HG03175 (cell line): ENCODE measurements at regions not wholly inside any gene's neighbourhood (a gene's known extent, or its start where the extent isn't known, plus 50 kb on each side); places are given as distances from the start of the nearest gene placed in this dataset.
"Not testable (repeated sequence)": the region's sequence is repeated elsewhere in the genome, so short reads cannot be mapped to it uniquely, and the experiment has no call there.

Source experiments
- ATAC-seq: cut with Tn5 transposase; IDR thresholded peaks from one replicate; pipeline ENCODE4 v1.9.1; 2021; ENCODE audit warnings: mild to moderate bottlenecking, moderate library complexity; ENCODE audit not compliant: unreplicated experiment

- no peak for ATAC-seq
Observed at GRCh38 chr13:104683789-104684188, 1617.6 kb upstream of the SLC10A2 start.

DNA sequence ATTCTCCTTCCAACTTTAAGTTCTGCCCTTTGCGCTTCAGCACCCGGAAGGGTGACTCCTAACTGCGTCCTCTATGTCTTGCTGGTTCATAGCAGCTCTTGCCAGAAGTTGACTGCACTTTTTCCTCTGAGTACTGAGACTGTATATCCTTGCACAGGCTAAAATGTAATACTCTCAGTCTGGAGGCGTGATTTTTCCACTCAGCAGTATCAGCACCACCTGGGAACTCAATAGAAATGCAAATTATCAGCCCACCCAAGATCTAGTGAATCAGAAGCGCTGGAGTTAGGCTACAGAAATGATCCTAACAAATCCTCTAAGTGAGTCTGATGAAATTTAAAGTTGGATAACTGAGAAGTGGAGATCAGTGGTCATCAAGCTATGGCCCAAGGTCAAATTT, 1611.9 kb upstream of the SLC10A2 start:
- ATAC-seq = no peak

GRCh38 chr13:104671901-104672300, 1605.7 kb upstream of the SLC10A2 start:
- no peak for ATAC-seq

GRCh38 chr13:104657196-104657595, 1591.0 kb upstream of the SLC10A2 start:
- no peak for ATAC-seq

- ATAC-seq = no peak
Observed at GRCh38 chr13:104650431-104650830, 1584.2 kb upstream of the SLC10A2 start.

DNA sequence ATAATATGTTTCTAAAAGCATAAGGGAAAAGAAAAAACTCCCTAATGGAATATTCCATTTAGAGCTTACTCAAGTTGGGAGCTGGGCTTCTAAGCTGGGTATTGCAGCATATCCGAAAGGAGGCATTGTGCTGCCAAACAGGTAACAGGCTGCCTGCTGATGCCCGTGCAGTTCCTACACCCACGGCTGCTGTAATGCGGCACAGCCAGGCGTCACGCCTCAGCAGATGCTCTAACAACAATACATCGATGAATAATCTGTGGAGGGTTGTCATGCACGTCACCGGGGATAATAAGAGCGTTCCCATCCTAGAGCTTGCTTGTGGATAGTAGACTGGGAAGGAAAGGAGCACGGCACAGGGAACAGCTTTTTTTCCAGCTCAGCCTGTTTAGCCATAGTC, 1582.1 kb upstream of the SLC10A2 start:
- ATAC-seq = no peak

GRCh38 chr13:104645786-104646185, 1579.6 kb upstream of the SLC10A2 start:
- no peak for ATAC-seq

- no peak for ATAC-seq
Observed at GRCh38 chr13:104641309-104641708, 1575.1 kb upstream of the SLC10A2 start.

- no peak for ATAC-seq
Observed at GRCh38 chr13:104635879-104636278, 1569.7 kb upstream of the SLC10A2 start.

- no peak for ATAC-seq
Observed at GRCh38 chr13:104634016-104634415, 1567.8 kb upstream of the SLC10A2 start.

DNA sequence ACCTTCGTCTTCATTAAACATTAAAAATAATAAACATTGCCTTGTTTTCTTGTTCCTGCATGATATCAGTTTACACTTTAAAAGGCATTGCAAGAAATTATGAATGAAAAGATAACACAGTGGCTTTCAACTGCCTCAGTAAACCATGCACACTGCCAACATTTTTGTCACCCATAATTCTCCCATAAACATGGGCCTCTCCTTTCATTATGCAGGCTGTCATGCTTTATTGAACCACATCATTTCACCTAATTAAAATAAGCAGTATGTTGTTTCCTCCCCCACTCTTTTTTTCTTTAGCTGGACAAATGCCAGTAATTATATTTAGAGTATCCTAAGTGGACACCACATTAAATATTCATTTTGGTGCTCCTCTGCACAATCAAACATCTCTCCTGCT, 1566.5 kb upstream of the SLC10A2 start:
- no peak for ATAC-seq

GRCh38 chr13:104625201-104625600, 1559.0 kb upstream of the SLC10A2 start:
- no peak for ATAC-seq

GRCh38 chr13:104616990-104617389, 1550.8 kb upstream of the SLC10A2 start:
- no peak for ATAC-seq

DNA sequence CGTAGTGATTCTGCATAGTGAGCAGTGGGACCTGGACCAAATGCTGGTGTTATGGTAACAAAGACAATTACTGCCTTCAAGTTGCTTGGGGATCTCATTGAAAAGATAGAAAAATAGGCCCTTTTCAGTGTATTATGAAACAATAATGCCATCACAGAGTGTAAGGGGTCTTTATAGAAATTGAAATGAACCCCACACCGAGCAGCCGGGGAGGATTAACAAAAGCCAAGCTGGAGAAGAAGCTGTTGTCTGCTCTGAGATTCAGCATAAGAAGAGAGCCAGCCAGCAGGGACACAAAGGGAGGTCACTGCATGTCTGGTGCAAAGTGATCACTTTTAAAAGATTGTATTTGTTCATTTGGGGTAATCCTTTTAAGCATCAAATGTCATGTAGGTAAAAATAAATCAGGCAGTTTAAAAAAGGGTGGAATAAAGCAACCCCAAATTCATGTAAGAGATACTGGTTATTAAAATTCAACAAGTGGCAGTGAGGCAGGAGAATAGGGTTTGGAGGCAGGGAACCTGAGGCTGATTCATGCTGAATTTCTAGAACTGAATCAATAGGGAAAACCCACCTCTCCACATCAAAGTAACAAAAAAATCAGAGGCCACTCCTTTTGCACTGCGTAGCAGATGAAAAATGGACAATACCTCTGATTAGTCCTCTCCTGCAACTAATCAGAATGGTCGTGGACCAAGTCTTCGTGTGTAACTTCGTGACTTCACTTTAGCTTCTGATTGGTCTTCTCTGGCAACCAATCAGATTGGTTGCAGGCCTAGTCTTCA, 1548.3 kb upstream of the SLC10A2 start:
- no peak for ATAC-seq

GRCh38 chr13:104608331-104608730, 1542.1 kb upstream of the SLC10A2 start:
- no peak for ATAC-seq

DNA sequence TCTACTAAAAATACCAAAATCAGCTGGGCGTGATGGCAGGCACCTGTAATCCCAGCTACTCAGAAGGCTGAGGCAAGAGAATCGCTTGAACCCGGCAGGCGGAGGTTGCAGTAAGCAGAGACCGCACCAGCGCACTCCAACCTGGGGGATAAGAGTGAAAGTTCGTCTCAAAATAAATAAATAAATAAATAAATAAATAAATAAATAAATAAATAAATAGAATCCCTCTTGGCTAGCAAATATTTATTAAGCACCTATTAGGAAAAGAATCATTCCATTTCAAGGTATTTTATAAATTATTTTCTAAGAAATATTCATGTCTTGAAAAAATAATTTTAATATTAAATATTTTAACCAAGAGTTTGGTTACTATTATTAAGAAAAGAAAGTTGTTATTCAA, 1539.2 kb upstream of the SLC10A2 start:
- ATAC-seq = not testable (repeated sequence)

GRCh38 chr13:104597546-104598180, 1531.4 kb upstream of the SLC10A2 start:
- ATAC-seq = no peak

DNA sequence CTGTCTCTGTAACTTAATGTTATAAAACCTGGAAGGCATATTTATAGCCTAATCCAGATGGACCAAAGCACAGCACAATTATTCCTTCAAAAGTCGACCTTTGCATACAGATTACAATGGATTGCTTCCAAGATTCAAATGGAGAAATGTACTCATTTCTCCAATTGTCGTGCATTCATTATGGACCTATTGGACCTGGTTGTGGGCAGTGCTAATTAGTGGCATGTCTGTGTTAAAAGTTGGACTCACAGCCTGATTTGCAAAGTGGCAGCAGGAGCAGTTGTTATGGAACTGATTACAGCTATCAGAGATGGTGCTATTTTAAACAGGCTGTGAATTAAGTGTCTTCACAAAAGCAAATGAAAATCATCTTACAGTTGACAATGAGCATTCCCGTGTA, 1529.3 kb upstream of the SLC10A2 start:
- no peak for ATAC-seq

DNA sequence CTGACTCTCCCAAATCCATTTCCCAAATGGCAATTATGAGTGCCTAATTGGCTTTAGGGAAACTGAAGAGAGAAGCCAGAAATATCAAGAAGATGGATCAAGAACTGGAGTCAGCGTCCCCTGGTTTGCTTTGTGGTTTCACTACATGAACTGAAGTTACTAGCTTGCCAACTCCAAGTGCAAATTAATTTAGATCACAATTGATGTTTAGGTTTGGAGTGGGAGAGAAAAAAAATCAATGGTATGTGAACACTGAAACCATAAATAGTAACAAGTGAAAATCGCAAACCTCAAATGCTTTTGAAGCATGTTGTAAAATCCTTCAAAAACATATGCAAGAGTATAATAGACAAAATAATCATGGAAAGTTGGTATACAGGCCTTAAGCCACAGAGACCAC, 1528.6 kb upstream of the SLC10A2 start:
- no peak for ATAC-seq

DNA sequence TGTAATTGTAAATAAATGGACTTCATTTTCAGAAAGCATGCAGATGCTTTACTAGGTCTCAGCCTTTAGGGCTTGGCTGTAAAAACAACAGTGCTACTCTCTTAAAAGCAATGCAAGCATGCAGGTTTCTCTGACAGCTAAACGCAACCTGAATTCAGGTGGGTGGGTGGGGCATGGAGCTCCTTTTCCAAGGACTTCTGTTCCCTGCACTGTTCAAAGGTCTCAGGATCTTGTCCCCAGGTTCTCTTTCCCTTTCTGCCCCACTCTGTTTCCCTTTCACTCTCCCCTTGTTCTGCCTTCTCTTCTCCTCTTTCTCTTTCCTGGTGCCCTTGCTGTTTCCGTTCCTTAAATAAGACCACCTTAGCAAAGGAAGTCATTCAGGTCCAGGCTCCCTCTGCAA, 1527.5 kb upstream of the SLC10A2 start:
- no peak for ATAC-seq

GRCh38 chr13:104593251-104593576, 1527.0 kb upstream of the SLC10A2 start:
- ATAC-seq = no peak

- no peak for ATAC-seq
Observed at GRCh38 chr13:104592545-104593250, 1526.5 kb upstream of the SLC10A2 start.
